Uterus (tissue), 3 donors: ENCODE measurements at regions not wholly inside any gene's neighbourhood (a gene's known extent, or its start where the extent isn't known, plus 50 kb on each side); places are given as distances from the start of the nearest gene placed in this dataset.

Source experiments
- DNase-seq, 2 donors: peaks; one replicate each; pipeline ENCODE4 v3.0.0-alpha.2; 2019 to 2020
- H3K27ac ChIP-seq, 2 donors: fragments of 200-600 bp; sonication (generic); 1 replicate in 1 of 2; 2 replicates in 1 of 2; pipeline ENCODE4 v1.5.1; 2016 to 2018
- H3K27me3 ChIP-seq, 2 donors: fragments of 200-600 bp; sonication (generic); one replicate each; pipeline ENCODE4 v1.5.1; 2018 to 2019; ENCODE audit warnings: control low read depth in 1 of 2
- H3K36me3 ChIP-seq, 2 donors: fragments of 200-600 bp; sonication (generic); one replicate each; pipeline ENCODE4 v1.5.1; 2019; ENCODE audit warnings: control low read depth in 1 of 2
- H3K4me1 ChIP-seq, 2 donors: fragments of 200-600 bp; sonication (generic); one replicate each; pipeline ENCODE4 v1.5.1; 2018 to 2019; ENCODE audit warnings: control low read depth in 1 of 2
- H3K4me3 ChIP-seq, 2 donors: fragments of 200-600 bp; sonication (generic); 1 replicate in 1 of 2; 2 replicates in 1 of 2; pipeline ENCODE4 v1.5.1; 2018 to 2019; ENCODE audit warnings: mild to moderate bottlenecking in 1 of 2
- H3K9me3 ChIP-seq, 2 donors: fragments of 200-600 bp; sonication (generic); one replicate each; pipeline ENCODE4 v1.5.1; 2019; ENCODE audit warnings: control low read depth in 1 of 2
- POLR2A ChIP-seq, 2 donors: fragments of 450-650 bp; IDR thresholded peaks; one replicate each; pipeline ENCODE4 v1.6.1; 2016; ENCODE audit warnings: antibody characterized with exemption in 2 of 2, mild to moderate bottlenecking in 1 of 2, moderate library complexity in 1 of 2
- intact Hi-C: fragments of 100-400 bp; cut with DNase I; formaldehyde crosslinking; loops from one replicate; pipeline ENCODE4 v1.15.1; 2023; ENCODE audit warnings: low total_unique reads
- TF ChIP-seq, protein P1 (sequence below), 4 experiments: fragments of 200-600 bp in 2 of 4; fragments of 450-650 bp in 2 of 4; sonication (generic) in 2 of 4; IDR thresholded peaks; one replicate each; pipeline ENCODE4 v1.5.1; 2016 to 2019; ENCODE audit warnings: antibody characterized with exemption in 4 of 4, mild to moderate bottlenecking in 2 of 4, moderate library complexity in 1 of 4
- donor health status: DM: yes; HTN: yes; CAD: no.

DNA sequence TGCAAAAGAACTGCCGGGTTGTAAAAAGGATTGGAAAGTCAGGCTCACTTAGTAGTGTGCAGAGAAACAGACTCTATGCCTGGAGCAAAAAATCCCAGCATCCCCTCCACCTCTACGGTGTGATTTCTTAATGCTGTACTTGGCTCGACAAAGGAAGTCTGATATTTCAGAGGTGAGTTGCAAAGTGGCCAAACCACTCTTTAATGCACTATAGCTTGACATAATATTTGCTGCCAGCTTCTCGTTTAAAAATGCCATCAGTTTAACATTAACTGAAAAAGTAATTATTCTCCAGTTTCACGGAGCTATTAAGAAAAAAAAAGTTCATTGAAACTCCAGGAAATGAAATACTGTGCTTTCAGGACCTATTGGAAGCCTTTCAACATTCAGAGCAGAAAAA lies 448.3 kb upstream of the ZFP42 start:
- Histone ChIP-seq H3K4me1 (no peaks in the 10 kb centered on the region), H3K4me3 (no peak overlapping the region)

DNA sequence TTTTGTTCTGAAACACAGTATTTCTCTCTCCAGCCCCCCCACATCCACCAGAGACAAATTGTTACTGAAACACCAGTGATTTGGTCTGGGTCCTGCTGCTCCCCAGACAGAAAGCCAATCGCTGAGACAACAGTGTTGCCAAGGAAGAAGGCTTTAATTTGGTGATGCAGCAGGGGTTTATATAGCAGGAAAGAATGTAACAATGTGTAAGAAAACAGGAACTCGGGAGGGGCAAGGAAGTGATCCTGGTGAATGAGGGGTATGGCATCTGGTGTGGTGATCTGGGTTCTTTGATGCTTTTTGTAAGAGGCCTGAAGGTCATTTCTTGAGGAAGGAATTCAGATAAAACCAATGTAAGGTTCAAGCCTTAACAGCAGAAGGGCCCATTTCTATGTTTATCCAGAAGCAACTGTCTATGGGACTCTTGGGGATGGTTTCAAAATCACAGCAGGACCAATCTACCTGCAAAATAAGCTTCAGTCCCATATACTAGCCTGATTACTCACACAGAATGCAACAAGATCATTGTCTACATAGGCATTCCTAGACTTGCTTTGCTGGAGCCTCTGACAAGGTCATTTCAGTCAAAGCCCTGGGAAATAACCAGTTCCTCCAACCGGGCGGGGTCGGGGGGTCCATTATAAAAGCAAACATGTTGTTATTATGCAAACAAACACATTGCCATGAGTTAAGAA lies 445.2 kb upstream of the ZFP42 start:
- intact Hi-C loops, result no loop called here
- Histone ChIP-seq H3K27me3 (no peaks in the 10 kb centered on the region), H3K27ac (no peak overlapping the region), H3K9me3 (no peaks in the 10 kb centered on the region), H3K36me3 (no peaks in the 10 kb centered on the region), H3K4me3 (no peak overlapping the region), H3K4me1 (no peaks in the 10 kb centered on the region)
- DNase-seq, result no peak
- TF ChIP-seq, protein P1, sequence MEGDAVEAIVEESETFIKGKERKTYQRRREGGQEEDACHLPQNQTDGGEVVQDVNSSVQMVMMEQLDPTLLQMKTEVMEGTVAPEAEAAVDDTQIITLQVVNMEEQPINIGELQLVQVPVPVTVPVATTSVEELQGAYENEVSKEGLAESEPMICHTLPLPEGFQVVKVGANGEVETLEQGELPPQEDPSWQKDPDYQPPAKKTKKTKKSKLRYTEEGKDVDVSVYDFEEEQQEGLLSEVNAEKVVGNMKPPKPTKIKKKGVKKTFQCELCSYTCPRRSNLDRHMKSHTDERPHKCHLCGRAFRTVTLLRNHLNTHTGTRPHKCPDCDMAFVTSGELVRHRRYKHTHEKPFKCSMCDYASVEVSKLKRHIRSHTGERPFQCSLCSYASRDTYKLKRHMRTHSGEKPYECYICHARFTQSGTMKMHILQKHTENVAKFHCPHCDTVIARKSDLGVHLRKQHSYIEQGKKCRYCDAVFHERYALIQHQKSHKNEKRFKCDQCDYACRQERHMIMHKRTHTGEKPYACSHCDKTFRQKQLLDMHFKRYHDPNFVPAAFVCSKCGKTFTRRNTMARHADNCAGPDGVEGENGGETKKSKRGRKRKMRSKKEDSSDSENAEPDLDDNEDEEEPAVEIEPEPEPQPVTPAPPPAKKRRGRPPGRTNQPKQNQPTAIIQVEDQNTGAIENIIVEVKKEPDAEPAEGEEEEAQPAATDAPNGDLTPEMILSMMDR (IDR thresholded peaks at IDR 0.05), result no peak
- no peak for TF ChIP-seq POLR2A (IDR thresholded peaks at IDR 0.05)

More for the DNA sequence above, 448.3 kb upstream of the ZFP42 start:
- Histone ChIP-seq H3K9me3 (no peaks in the 10 kb centered on the region), H3K27ac (no peak overlapping the region), H3K36me3 (no peaks in the 10 kb centered on the region), H3K27me3 (no peaks in the 10 kb centered on the region)
- TF ChIP-seq, protein P1 (IDR thresholded peaks at IDR 0.05), result no peak
- TF ChIP-seq POLR2A (IDR thresholded peaks at IDR 0.05), result no peak
- intact Hi-C loops, result no loop called here
- DNase-seq, result no peak

DNA sequence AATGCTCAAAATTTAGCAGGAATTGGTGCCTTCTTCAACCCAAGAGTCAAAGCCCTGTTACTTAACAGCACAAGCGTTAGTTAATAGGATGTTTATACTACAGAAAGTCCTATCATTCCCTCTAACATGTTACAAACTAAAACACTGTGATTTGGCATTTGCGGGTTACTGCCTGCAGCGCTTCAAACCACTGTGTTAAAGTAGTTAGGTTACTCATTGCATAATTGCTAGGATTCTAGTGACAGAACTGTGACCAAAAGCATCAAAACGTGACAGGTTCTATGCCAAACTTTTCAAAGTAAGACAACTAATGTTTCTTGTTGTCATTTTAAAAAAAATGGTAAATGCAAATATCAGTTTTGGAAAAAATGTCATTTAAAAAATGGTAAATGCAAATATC lies 442.8 kb upstream of the ZFP42 start:
- intact Hi-C loops, result no loop called here
- TF ChIP-seq, protein P1 (IDR thresholded peaks at IDR 0.05), result no peak
- TF ChIP-seq POLR2A (IDR thresholded peaks at IDR 0.05), result no peak

DNA sequence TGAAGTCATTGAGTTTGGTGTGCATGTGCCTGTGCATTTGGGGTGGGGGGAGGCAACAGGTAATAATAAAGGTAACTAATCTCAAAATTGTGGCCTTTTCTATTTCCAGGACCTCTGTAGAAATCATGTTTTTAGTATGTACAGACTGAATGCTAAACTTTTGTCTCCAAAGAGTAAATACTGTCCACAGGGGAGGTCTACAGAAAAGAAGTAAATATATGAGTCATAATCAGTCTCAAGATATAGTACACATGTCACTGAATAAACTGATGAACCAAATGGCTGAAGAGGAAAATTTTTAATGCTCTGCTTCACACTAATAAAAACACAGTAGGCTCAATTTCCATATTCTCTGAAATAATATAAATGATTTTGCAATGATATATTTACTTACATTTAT lies 440.4 kb upstream of the ZFP42 start:
- H3K9me3 ChIP-seq, result no peaks in the 10 kb centered on the region

More for the DNA sequence above, 442.8 kb upstream of the ZFP42 start:
- H3K9me3 ChIP-seq, result no peaks in the 10 kb centered on the region
- no peaks in the 10 kb centered on the region for H3K36me3 ChIP-seq
- DNase-seq, result no peak
- no peak overlapping the region for H3K27ac ChIP-seq
- no peaks in the 10 kb centered on the region for H3K27me3 ChIP-seq
- no peak overlapping the region for H3K4me3 ChIP-seq
- no peaks in the 10 kb centered on the region for H3K4me1 ChIP-seq

DNA sequence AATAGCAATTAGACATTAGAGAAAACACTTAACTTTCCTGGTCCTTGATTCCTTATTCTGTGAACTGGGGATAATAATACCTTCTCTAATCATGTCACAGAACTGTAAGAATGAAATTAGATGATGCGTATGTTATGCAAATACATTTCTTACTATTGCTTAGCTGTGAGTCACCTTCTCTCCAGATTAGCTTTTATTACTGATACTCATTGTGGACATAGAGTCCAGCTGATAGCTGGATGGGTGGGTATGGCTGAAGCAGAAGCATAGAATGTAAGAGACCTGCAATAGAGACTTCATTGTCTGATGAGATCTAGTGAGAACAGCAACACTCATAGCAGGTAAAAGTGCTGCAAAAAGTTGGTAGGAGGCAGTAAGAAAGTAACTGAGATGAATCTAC lies 437.2 kb upstream of the ZFP42 start:
- Histone ChIP-seq H3K36me3 (no peaks in the 10 kb centered on the region), H3K4me1 (no peaks in the 10 kb centered on the region), H3K9me3 (no peaks in the 10 kb centered on the region), H3K27me3 (no peaks in the 10 kb centered on the region), H3K4me3 (no peak overlapping the region), H3K27ac (no peak overlapping the region)
- intact Hi-C loops, result no loop called here
- no peak for DNase-seq
- TF ChIP-seq, protein P1 (IDR thresholded peaks at IDR 0.05), result no peak
- TF ChIP-seq POLR2A (IDR thresholded peaks at IDR 0.05), result no peak

More for the DNA sequence above, 440.4 kb upstream of the ZFP42 start:
- no peak overlapping the region for H3K4me3 ChIP-seq
- no peaks in the 10 kb centered on the region for H3K4me1 ChIP-seq
- intact Hi-C loops, result no loop called here
- no peak overlapping the region for H3K27ac ChIP-seq
- DNase-seq, result no peak
- H3K36me3 ChIP-seq, result no peaks in the 10 kb centered on the region
- no peaks in the 10 kb centered on the region for H3K27me3 ChIP-seq
- TF ChIP-seq POLR2A (IDR thresholded peaks at IDR 0.05), result no peak
- TF ChIP-seq, protein P1 (IDR thresholded peaks at IDR 0.05), result no peak
